Epidermal melanocyte (primary cell): ENCODE measurements at regions not wholly inside any gene's neighbourhood (a gene's known extent, or its start where the extent isn't known, plus 50 kb on each side); places are given as distances from the start of the nearest gene placed in this dataset.

ENCODE experiments used
- DNase-seq: peaks from one replicate; pipeline ENCODE4 v3.0.0; 2011; ENCODE audit warnings: low spot score; ENCODE audit not compliant: insufficient read length

GRCh38 chr13:47521890-47522487 lies 479.1 kb downstream of the SUCLA2 start:
- DNase-seq: no peak

- no peak for DNase-seq
These were observed 481.4 kb downstream of the SUCLA2 start for GRCh38 chr13:47519626-47520025.

GRCh38 chr13:47518530-47518929 lies 482.5 kb downstream of the SUCLA2 start:
- no peak for DNase-seq

GRCh38 chr13:47511647-47512046 lies 489.4 kb downstream of the SUCLA2 start:
- DNase-seq: no peak

GRCh38 chr13:47508527-47509228 lies 492.4 kb downstream of the SUCLA2 start:
- DNase-seq: no peak

GRCh38 chr13:47503475-47503874 lies 497.6 kb downstream of the SUCLA2 start:
- no peak for DNase-seq

GRCh38 chr13:47502166-47502565 lies 498.9 kb downstream of the SUCLA2 start:
- DNase-seq: no peak

GRCh38 chr13:47499358-47500150 lies 501.5 kb downstream of the SUCLA2 start:
- DNase-seq: no peak

GRCh38 chr13:47484548-47484947 lies 516.5 kb downstream of the SUCLA2 start:
- DNase-seq: no peak

GRCh38 chr13:47481536-47481935 lies 519.5 kb downstream of the SUCLA2 start:
- DNase-seq: no peak

GRCh38 chr13:47480951-47481350 lies 520.1 kb downstream of the SUCLA2 start:
- DNase-seq: no peak

- no peak for DNase-seq
These were observed 521.0 kb downstream of the SUCLA2 start for GRCh38 chr13:47480121-47480520.

- DNase-seq: no peak
These were observed 522.1 kb downstream of the SUCLA2 start for GRCh38 chr13:47478985-47479384.

- DNase-seq: no peak
These were observed 525.6 kb downstream of the SUCLA2 start for GRCh38 chr13:47475441-47475948.

- no peak for DNase-seq
These were observed 526.2 kb downstream of the SUCLA2 start for GRCh38 chr13:47474839-47475238.

GRCh38 chr13:47474326-47474725 lies 526.7 kb downstream of the SUCLA2 start:
- no peak for DNase-seq

GRCh38 chr13:47472516-47472915 lies 528.6 kb downstream of the SUCLA2 start:
- no peak for DNase-seq

GRCh38 chr13:47463726-47464125 lies 537.3 kb downstream of the SUCLA2 start:
- DNase-seq: no peak

- no peak for DNase-seq
These were observed 538.1 kb downstream of the SUCLA2 start for GRCh38 chr13:47463002-47463401.

- no peak for DNase-seq
These were observed 539.3 kb downstream of the SUCLA2 start for GRCh38 chr13:47461816-47462215.

- no peak for DNase-seq
These were observed 541.6 kb downstream of the SUCLA2 start for GRCh38 chr13:47459512-47459911.

- DNase-seq: no peak
These were observed 543.4 kb downstream of the SUCLA2 start for GRCh38 chr13:47457626-47458025.
